HepG2 (cell line): ENCODE measurements at regions not wholly inside any gene's neighbourhood (a gene's known extent, or its start where the extent isn't known, plus 50 kb on each side); places are given as distances from the start of the nearest gene placed in this dataset.

Experiments
- ATAC-seq: fragments of 200-7000 bp; cut with Tn5 transposase; 3 replicates; pipeline ENCODE4 v1.9.1; 2020; ENCODE audit warnings: mild to moderate bottlenecking, moderate library complexity
- BruUV-seq: library from RNA; stranded (reverse); fragments of 400-500 nt; replicated peaks from 2 replicates; lab custom pipeline; 2021; lab: Mats Ljungman, UMichigan
- CTCF ChIA-PET: fragments of 300-600 bp; formaldehyde crosslinking; extraction: SDS; loops from one replicate; lab custom pipeline; 2021; ENCODE audit warnings: low total read pairs, inconsistent platforms, low intra/inter-chr PET ratio; lab: Yijun Ruan, JAX
- POLR2A ChIA-PET: fragments of 350-600 bp; sonication (Branson Sonifier 250); formaldehyde crosslinking; loops from one replicate; lab custom pipeline; 2020; ENCODE audit warnings: antibody characterized with exemption, inconsistent platforms; lab: Yijun Ruan, JAX
- DNase-seq: peaks from one replicate; pipeline ENCODE4 v3.0.0-alpha.2; 2015; ENCODE audit warnings: low spot score
- FAIRE-seq: peaks from 3 replicates; lab custom pipeline; 2011; peaks lifted over from hg19 to GRCh38; lab: Jason Lieb, UNC
- H2AFZ ChIP-seq: one replicate; pipeline ENCODE4 v1.6.1; 2011; ENCODE audit warnings: low read length, inconsistent platforms
- H3K27ac ChIP-seq: fragments of 300-600 bp; 3 replicates; pipeline ENCODE4 v1.8.0; 2011; ENCODE audit warnings: mixed run types, mild to moderate bottlenecking, mixed read lengths, low read length, inconsistent platforms; ENCODE audit not compliant: insufficient read depth; ENCODE audit errors: extremely low read length
- H3K27me3 ChIP-seq, 2 experiments: fragments of 200-600 bp in 1 of 2; 2 replicates in 1 of 2; 3 replicates in 1 of 2; pipeline versions ENCODE4 v1.6.0 to v1.8.0; 2011; ENCODE audit warnings: low read length in 2 of 2, mild to moderate bottlenecking in 2 of 2, moderate library complexity in 2 of 2, inconsistent platforms in 1 of 2; ENCODE audit not compliant: insufficient read depth in 2 of 2, control insufficient read depth in 1 of 2
- H3K36me3 ChIP-seq, 2 experiments: fragments of 200-600 bp in 1 of 2; replicated peaks in 1 of 2; 2 replicates in 1 of 2; 3 replicates in 1 of 2; pipeline versions ENCODE4 v1.5.1 to v1.8.0; 2011; ENCODE audit warnings: low read length in 2 of 2, inconsistent platforms in 1 of 2; ENCODE audit not compliant: insufficient read depth in 2 of 2, control insufficient read depth in 1 of 2
- H3K4me1 ChIP-seq: 2 replicates; pipeline ENCODE4 v1.5.1; 2012; ENCODE audit warnings: low read length, inconsistent platforms; ENCODE audit not compliant: insufficient read depth
- H3K4me2 ChIP-seq: 2 replicates; pipeline ENCODE4 v1.6.0; 2011; ENCODE audit warnings: low read depth, low read length, inconsistent platforms
- H3K4me3 ChIP-seq, 3 experiments: fragments of 200-600 bp in 1 of 3; sonication (generic), shearing (Covaris generic) in 1 of 3; replicated peaks in 1 of 3; 2 replicates each; pipeline ENCODE4 v1.5.1; 2011 to 2016; ENCODE audit warnings: low read length in 3 of 3, inconsistent platforms in 2 of 3, low read depth in 2 of 3, mild to moderate bottlenecking in 2 of 3, control low read depth in 1 of 3, mixed read lengths in 1 of 3; ENCODE audit not compliant: insufficient read depth in 1 of 3
- H3K79me2 ChIP-seq: one replicate; pipeline ENCODE4 v1.6.1; 2011; ENCODE audit warnings: low read length, inconsistent platforms; ENCODE audit not compliant: insufficient read depth
- H3K9ac ChIP-seq: 2 replicates; pipeline ENCODE4 v1.6.0; 2011; ENCODE audit warnings: mild to moderate bottlenecking, low read depth, low read length, inconsistent platforms; ENCODE audit not compliant: insufficient read depth
- H3K9me3 ChIP-seq: 2 replicates; pipeline ENCODE4 v1.5.1; 2012; ENCODE audit warnings: mild to moderate bottlenecking, low read length
- H4K20me1 ChIP-seq: 2 replicates; pipeline ENCODE4 v1.6.0; 2011; ENCODE audit warnings: inconsistent platforms, mild to moderate bottlenecking, low read length, moderate library complexity; ENCODE audit not compliant: insufficient read depth
- ARHGAP35 ChIP-seq: sonication (generic); formaldehyde crosslinking; IDR thresholded peaks from 2 replicates; pipeline ENCODE4 v1.9.0; 2022; ENCODE audit warnings: mild to moderate bottlenecking, inconsistent platforms, moderate library complexity, missing genetic modification reagents, borderline replicate concordance
- PBX3 ChIP-seq: sonication (generic); formaldehyde crosslinking; IDR thresholded peaks from 2 replicates; pipeline ENCODE4 v1.8.1; 2023; ENCODE audit warnings: missing genetic modification reagents, inconsistent platforms, borderline replicate concordance
- PLSCR1 ChIP-seq: sonication (generic); formaldehyde crosslinking; IDR thresholded peaks from 2 replicates; pipeline ENCODE4 v1.5.0; 2020; ENCODE audit warnings: missing genetic modification reagents, mild to moderate bottlenecking, borderline replicate concordance
- PREB ChIP-seq: sonication (generic); formaldehyde crosslinking; IDR thresholded peaks from 2 replicates; pipeline ENCODE4 v1.4.0; 2020; ENCODE audit warnings: missing genetic modification reagents
- RARA ChIP-seq: IDR thresholded peaks from 2 replicates; pipeline ENCODE4 v1.6.1; 2016; ENCODE audit warnings: missing genetic modification reagents, missing compliant biosample characterization
- SIX1 ChIP-seq: sonication (generic); formaldehyde crosslinking; IDR thresholded peaks from 2 replicates; pipeline ENCODE4 v1.4.0; 2020; ENCODE audit warnings: missing genetic modification reagents, borderline replicate concordance
- TOPORS ChIP-seq: sonication (generic); formaldehyde crosslinking; IDR thresholded peaks from 2 replicates; pipeline ENCODE4 v1.8.0; 2023; ENCODE audit warnings: mild to moderate bottlenecking, missing genetic modification reagents
- ZFP82 ChIP-seq: sonication (generic); formaldehyde crosslinking; IDR thresholded peaks from 2 replicates; pipeline ENCODE4 v1.5.1; 2020; ENCODE audit warnings: mild to moderate bottlenecking, missing genetic modification reagents, borderline replicate concordance
- ZNF180 ChIP-seq: sonication (generic); formaldehyde crosslinking; IDR thresholded peaks from 2 replicates; pipeline ENCODE4 v1.4.0; 2020; ENCODE audit warnings: low read depth, missing genetic modification reagents, borderline replicate concordance
- ZNF225 ChIP-seq: sonication (generic); formaldehyde crosslinking; IDR thresholded peaks from 2 replicates; pipeline ENCODE4 v1.4.0; 2020; ENCODE audit warnings: mild to moderate bottlenecking, missing genetic modification reagents
- ZNF501 ChIP-seq: sonication (generic); formaldehyde crosslinking; IDR thresholded peaks from 2 replicates; pipeline ENCODE4 v1.5.1; 2020; ENCODE audit warnings: mild to moderate bottlenecking, moderate library complexity, missing genetic modification reagents
- ZNF530 ChIP-seq: sonication (generic); formaldehyde crosslinking; IDR thresholded peaks from 2 replicates; pipeline ENCODE4 v1.5.0; 2020; ENCODE audit warnings: low read depth, mild to moderate bottlenecking, missing genetic modification reagents
- WGBS: methylation state at CpG from one replicate; pipeline ENCODE4 v1.1.6; 2017; ENCODE audit warnings: low lambda C conversion rate; 5-methylcytosine and 5-hydroxymethylcytosine counted together
- in situ Hi-C: cut with HindIII; loops from 2 replicates; pipeline ENCODE4 v1.10.0; 2017; ENCODE audit warnings: low pct_unique_long_range_greater_than_20kb; ENCODE audit not compliant: extremely low pct_ligation_motif_present
- intact Hi-C: fragments of 100-400 bp; cut with micrococcal nuclease; formaldehyde crosslinking; loops from one replicate; pipeline ENCODE4 v1.10.0; 2022; ENCODE audit not compliant: unreplicated experiment

GRCh38 chr21:9755611-9756010, 765.8 kb upstream of the TPTE start:
- ChIA-PET POLR2A (no interaction called here), CTCF (no interaction called here)
- FAIRE-seq (no peak), ATAC-seq (no peak), DNase-seq (no peak)
- WGBS: 7% methylated on average over 7 of the region's 7 CpGs
- H3K4me2 ChIP-seq: no peak overlapping the region
- no peak overlapping the region for H3K9ac ChIP-seq
- H3K79me2 ChIP-seq: no peaks in the 10 kb centered on the region
- no peaks in the 10 kb centered on the region for H3K36me3 ChIP-seq
- in situ Hi-C loops: no loop called here
- H4K20me1 ChIP-seq: no peaks in the 10 kb centered on the region
- H3K4me1 ChIP-seq: no peaks in the 10 kb centered on the region
- TF ChIP-seq PLSCR1 (CRISPR knock-in tag) (no peak), ZNF225 (CRISPR knock-in tag) (no peak), ARHGAP35 (no peak), TOPORS (CRISPR knock-in tag) (no peak), RARA (CRISPR knock-in tag) (no peak)
- TF ChIP-seq, all 625 proteins: peak for 0
- no peak overlapping the region for H3K4me3 ChIP-seq
- intact Hi-C loops: no loop called here
- H3K27me3 ChIP-seq: no peaks in the 10 kb centered on the region
- H3K27ac ChIP-seq: no peak overlapping the region
- BruUV-seq: no TSS peak
- H2AFZ ChIP-seq: no peak overlapping the region
- peaks cover 96% of the 10 kb centered on the region for H3K9me3 ChIP-seq

GRCh38 chr21:9756677-9757076, 764.7 kb upstream of the TPTE start:
- Histone ChIP-seq H4K20me1 (no peaks in the 10 kb centered on the region), H3K4me1 (no peaks in the 10 kb centered on the region), H3K9ac (no peak overlapping the region), H3K4me3 (no peak overlapping the region), H3K27me3 (no peaks in the 10 kb centered on the region), H3K36me3 (no peaks in the 10 kb centered on the region), H3K27ac (no peak overlapping the region), H3K4me2 (no peak overlapping the region), H3K9me3 (peaks cover 96% of the 10 kb centered on the region), H3K79me2 (no peaks in the 10 kb centered on the region), H2AFZ (no peak overlapping the region)
- TF ChIP-seq ZNF501: no peak
- TF ChIP-seq PBX3 (CRISPR knock-in tag): no peak
- TF ChIP-seq ZFP82 (CRISPR knock-in tag): no peak
- no peak for TF ChIP-seq ZNF180 (CRISPR knock-in tag)
- TF ChIP-seq ZNF530 (CRISPR knock-in tag): no peak
- TF ChIP-seq SIX1 (CRISPR knock-in tag): no peak
- TF ChIP-seq PREB (CRISPR knock-in tag): no peak
- intact Hi-C loops (no loop called here), in situ Hi-C loops (no loop called here)
- DNase-seq (no peak), ATAC-seq (no peak), FAIRE-seq (no peak)
- ChIA-PET POLR2A (no interaction called here), CTCF (no interaction called here)
- BruUV-seq: no TSS peak
- WGBS: 10% methylated on average over 9 of the region's 9 CpGs
